Spinal cord (tissue), 9 donors: ENCODE measurements at regions not wholly inside any gene's neighbourhood (a gene's known extent, or its start where the extent isn't known, plus 50 kb on each side); places are given as distances from the start of the nearest gene placed in this dataset.

Experiments used
- DNase-seq, 6 donors: peaks; one replicate each; pipeline versions ENCODE4 v3.0.0 to v3.0.0-alpha.2; 2013 to 2015; ENCODE audit warnings: low spot score in 6 of 6, low read depth in 4 of 6
- H3K27ac ChIP-seq: one replicate; pipeline ENCODE4 v1.5.1; 2013; ENCODE audit warnings: low read depth, low read length, control low read depth
- H3K27me3 ChIP-seq: one replicate; pipeline ENCODE4 v1.6.1; 2013; ENCODE audit warnings: low read length; ENCODE audit not compliant: control insufficient read depth, insufficient read depth
- H3K36me3 ChIP-seq: one replicate; pipeline ENCODE4 v1.6.1; 2013; ENCODE audit warnings: low read length; ENCODE audit not compliant: control insufficient read depth, insufficient read depth
- H3K4me1 ChIP-seq: one replicate; pipeline ENCODE4 v1.6.1; 2013; ENCODE audit warnings: low read length; ENCODE audit not compliant: control insufficient read depth, insufficient read depth
- H3K4me3 ChIP-seq: one replicate; pipeline ENCODE4 v1.5.1; 2013; ENCODE audit warnings: low read depth, low read length, control low read depth
- H3K9me3 ChIP-seq: one replicate; pipeline ENCODE4 v1.6.1; 2013; ENCODE audit warnings: low read length; ENCODE audit not compliant: control insufficient read depth, insufficient read depth
- WGBS: methylation state at CpG from one replicate; pipeline ENCODE4 v1.1.5; 2013; ENCODE audit warnings: missing lambda C conversion rate; ENCODE audit not compliant: insufficient coverage; 5-methylcytosine and 5-hydroxymethylcytosine counted together
- donor health status: healthy.

- H3K9me3 ChIP-seq, result no peaks in the 10 kb centered on the region
- no peak overlapping the region for H3K27ac ChIP-seq
- H3K4me1 ChIP-seq, result no peaks in the 10 kb centered on the region
- no peaks in the 10 kb centered on the region for H3K27me3 ChIP-seq
- H3K4me3 ChIP-seq, result no peak overlapping the region
- DNase-seq, result no peak
- no CpG with 5 or more reads among the region's 2 CpGs for WGBS
- H3K36me3 ChIP-seq, result no peaks in the 10 kb centered on the region
Observed at GRCh38 chr6:23086100-23086499, 516.7 kb downstream of the HDGFL1 start.

DNA sequence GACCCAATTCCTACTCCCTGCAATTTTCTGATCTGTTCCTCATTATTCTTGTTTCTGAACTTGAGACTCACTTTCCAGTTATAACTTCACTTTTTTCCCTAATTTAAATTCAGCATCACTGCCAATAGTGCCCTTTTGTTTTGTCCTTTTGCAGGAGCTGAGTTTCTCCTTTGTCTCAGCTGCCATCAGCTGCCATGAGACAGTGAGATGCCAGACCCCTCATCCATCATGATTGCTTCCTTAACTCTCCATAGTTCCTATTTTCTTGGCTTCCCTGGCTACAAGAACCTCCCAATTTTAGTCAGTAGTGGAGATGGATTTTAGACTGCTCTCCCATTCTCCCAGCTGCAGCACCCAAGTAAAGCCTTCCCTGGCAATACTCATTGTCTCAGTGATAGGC lies 518.1 kb downstream of the HDGFL1 start:
- H3K27me3 ChIP-seq, result no peaks in the 10 kb centered on the region
- H3K4me3 ChIP-seq, result no peak overlapping the region
- H3K27ac ChIP-seq, result no peak overlapping the region
- no peaks in the 10 kb centered on the region for H3K36me3 ChIP-seq
- peak in 2 of 6 donors; percentile 15 to 18 for DNase-seq
- no peaks in the 10 kb centered on the region for H3K4me1 ChIP-seq
- no peaks in the 10 kb centered on the region for H3K9me3 ChIP-seq

DNA sequence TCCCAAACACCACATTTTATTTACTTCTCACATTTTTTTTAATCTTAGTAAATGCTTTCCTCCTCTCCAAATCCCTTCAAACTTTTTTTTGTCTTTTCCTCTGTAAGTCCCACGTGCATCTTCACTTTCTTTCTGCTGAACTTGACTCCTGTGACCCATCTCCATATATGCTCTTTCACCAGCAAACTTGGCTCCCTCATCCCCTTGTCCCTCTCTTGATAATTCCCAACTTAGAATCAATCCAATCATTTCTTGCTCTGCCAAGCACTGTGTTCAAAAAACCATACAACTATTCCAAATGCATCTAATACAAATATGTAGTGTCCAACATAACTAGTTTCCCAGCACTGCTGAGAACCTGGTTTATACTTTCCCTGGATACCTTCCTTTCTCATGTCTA lies 519.4 kb downstream of the HDGFL1 start:
- no peaks in the 10 kb centered on the region for H3K9me3 ChIP-seq
- DNase-seq, result no peak
- H3K27ac ChIP-seq, result no peak overlapping the region
- H3K4me1 ChIP-seq, result no peaks in the 10 kb centered on the region
- no peaks in the 10 kb centered on the region for H3K36me3 ChIP-seq
- WGBS, result 86% methylated on average over 1 of the region's 1 CpG
- no peak overlapping the region for H3K4me3 ChIP-seq
- no peaks in the 10 kb centered on the region for H3K27me3 ChIP-seq

GRCh38 chr6:23089981-23090380 lies 520.6 kb downstream of the HDGFL1 start:
- no peak for DNase-seq
- no peak overlapping the region for H3K4me3 ChIP-seq
- no peaks in the 10 kb centered on the region for H3K9me3 ChIP-seq
- no peaks in the 10 kb centered on the region for H3K36me3 ChIP-seq
- no CpG with 5 or more reads among the region's 5 CpGs for WGBS
- H3K4me1 ChIP-seq, result no peaks in the 10 kb centered on the region
- no peaks in the 10 kb centered on the region for H3K27me3 ChIP-seq
- H3K27ac ChIP-seq, result no peak overlapping the region

DNA sequence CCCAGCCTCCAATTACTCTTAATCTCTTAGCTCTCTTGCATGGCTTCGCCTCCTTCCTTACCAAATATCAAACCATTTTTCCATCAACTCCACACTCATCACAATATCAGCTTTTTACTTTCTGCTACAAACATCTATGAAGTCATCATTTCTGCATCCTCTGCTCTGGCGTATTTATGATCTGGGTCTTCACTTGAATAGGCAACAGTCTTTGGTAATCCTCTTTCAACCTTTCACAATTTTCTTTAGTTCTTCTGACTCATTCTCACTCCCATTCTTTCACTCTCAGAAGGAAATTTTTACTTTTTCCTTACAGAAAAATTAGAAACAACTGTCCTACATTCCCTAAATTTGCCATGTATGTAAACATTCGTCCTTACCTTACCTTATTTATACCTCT lies 522.4 kb downstream of the HDGFL1 start:
- 96% methylated on average over 2 of the region's 3 CpGs for WGBS
- H3K27me3 ChIP-seq, result no peaks in the 10 kb centered on the region
- H3K4me1 ChIP-seq, result no peaks in the 10 kb centered on the region
- DNase-seq, result no peak
- H3K36me3 ChIP-seq, result no peaks in the 10 kb centered on the region
- no peak overlapping the region for H3K27ac ChIP-seq
- H3K9me3 ChIP-seq, result no peaks in the 10 kb centered on the region
- no peak overlapping the region for H3K4me3 ChIP-seq

DNA sequence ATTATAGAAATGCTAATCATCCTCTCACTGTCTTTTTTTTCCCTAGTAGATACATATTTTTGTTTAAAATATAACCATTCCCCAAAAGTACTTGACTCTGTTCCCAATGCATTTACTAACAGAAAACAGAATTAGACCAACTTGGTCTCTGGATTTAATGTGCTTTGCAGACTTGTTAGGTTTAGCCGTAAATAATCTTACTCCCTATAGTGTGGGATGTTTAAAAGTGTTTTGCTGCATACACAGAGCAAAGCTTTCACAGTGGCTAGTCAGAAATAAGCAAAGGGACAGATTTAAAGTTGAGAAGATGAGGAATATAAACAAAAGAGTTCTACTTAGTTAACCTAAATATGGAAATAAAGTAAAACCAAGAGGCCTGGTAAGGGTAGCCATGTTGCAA lies 527.5 kb downstream of the HDGFL1 start:
- Histone ChIP-seq H3K9me3 (peaks cover 3% of the 10 kb centered on the region), H3K27ac (no peak overlapping the region), H3K4me3 (no peak overlapping the region), H3K4me1 (no peaks in the 10 kb centered on the region), H3K27me3 (no peaks in the 10 kb centered on the region), H3K36me3 (no peaks in the 10 kb centered on the region)
- no CpG with 5 or more reads among the region's 1 CpG for WGBS
- no peak for DNase-seq

GRCh38 chr6:23097566-23097965 lies 528.2 kb downstream of the HDGFL1 start:
- WGBS, result no CpG with 5 or more reads among the region's 2 CpGs
- Histone ChIP-seq H3K4me1 (no peaks in the 10 kb centered on the region), H3K27ac (no peak overlapping the region), H3K36me3 (no peaks in the 10 kb centered on the region), H3K27me3 (no peaks in the 10 kb centered on the region), H3K4me3 (no peak overlapping the region), H3K9me3 (peaks cover 3% of the 10 kb centered on the region)
- peak in 1 of 6 donors; percentile 1 for DNase-seq

- H3K27ac ChIP-seq, result no peak overlapping the region
- H3K4me3 ChIP-seq, result no peak overlapping the region
- DNase-seq, result no peak
- H3K4me1 ChIP-seq, result no peaks in the 10 kb centered on the region
- H3K27me3 ChIP-seq, result no peaks in the 10 kb centered on the region
- no peaks in the 10 kb centered on the region for H3K36me3 ChIP-seq
- WGBS, result no CpG with 5 or more reads among the region's 2 CpGs
- no peaks in the 10 kb centered on the region for H3K9me3 ChIP-seq
Observed at GRCh38 chr6:23106951-23107350, 537.6 kb downstream of the HDGFL1 start.

- H3K4me3 ChIP-seq, result no peak overlapping the region
- WGBS, result no CpG with 5 or more reads among the region's 1 CpG
- H3K4me1 ChIP-seq, result no peaks in the 10 kb centered on the region
- no peaks in the 10 kb centered on the region for H3K27me3 ChIP-seq
- no peaks in the 10 kb centered on the region for H3K36me3 ChIP-seq
- no peak for DNase-seq
- no peak overlapping the region for H3K27ac ChIP-seq
- peaks cover 6% of the 10 kb centered on the region for H3K9me3 ChIP-seq
Observed at GRCh38 chr6:23111984-23112383, 542.6 kb downstream of the HDGFL1 start.

DNA sequence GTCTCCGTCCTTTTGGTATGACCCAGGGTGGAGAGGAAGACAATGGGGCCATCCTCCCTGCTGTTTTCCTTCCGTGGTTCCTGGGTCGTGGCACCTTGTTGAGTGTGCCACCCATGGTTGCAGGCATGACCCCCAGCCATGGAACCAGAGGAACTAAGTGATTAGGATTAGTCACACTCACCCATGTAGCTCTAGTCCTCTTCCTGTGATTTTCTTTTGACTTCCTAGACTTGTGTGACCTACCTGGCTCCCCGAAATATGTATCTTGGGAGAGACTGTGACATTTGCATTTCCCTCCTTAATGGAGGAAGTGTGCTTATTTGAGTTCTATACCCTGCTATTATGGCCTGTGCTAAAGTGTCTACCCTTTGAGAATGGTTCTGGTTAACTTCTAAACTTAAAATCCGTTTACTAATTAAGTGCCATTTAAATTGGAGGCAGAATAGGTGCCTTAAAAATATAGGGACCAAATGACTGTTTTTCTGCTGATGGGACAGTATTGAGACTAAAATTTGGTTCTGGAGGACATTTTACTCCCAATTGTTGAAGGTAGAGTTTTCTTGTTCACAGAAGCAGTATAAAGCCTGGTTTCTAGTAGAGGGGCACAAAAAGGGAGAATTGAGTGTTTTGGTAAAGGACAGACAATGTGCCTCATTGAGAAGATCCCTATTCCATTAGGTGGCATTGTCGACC lies 545.6 kb downstream of the HDGFL1 start:
- no peak for DNase-seq
- Histone ChIP-seq H3K27ac (no peak overlapping the region), H3K4me3 (no peak overlapping the region), H3K9me3 (peaks cover 8% of the 10 kb centered on the region), H3K27me3 (no peaks in the 10 kb centered on the region), H3K36me3 (no peaks in the 10 kb centered on the region), H3K4me1 (no peaks in the 10 kb centered on the region)
- WGBS, result 89% methylated on average over 4 of the region's 6 CpGs
